Spinal cord (tissue), 9 donors: ENCODE measurements at regions not wholly inside any gene's neighbourhood (a gene's known extent, or its start where the extent isn't known, plus 50 kb on each side); places are given as distances from the start of the nearest gene placed in this dataset.

Experiments
- DNase-seq, 6 donors: peaks; one replicate each; pipeline versions ENCODE4 v3.0.0 to v3.0.0-alpha.2; 2013 to 2015; ENCODE audit warnings: low spot score in 6 of 6, low read depth in 4 of 6
- H3K27ac ChIP-seq: one replicate; pipeline ENCODE4 v1.5.1; 2013; ENCODE audit warnings: low read depth, low read length, control low read depth
- H3K27me3 ChIP-seq: one replicate; pipeline ENCODE4 v1.6.1; 2013; ENCODE audit warnings: low read length; ENCODE audit not compliant: control insufficient read depth, insufficient read depth
- H3K36me3 ChIP-seq: one replicate; pipeline ENCODE4 v1.6.1; 2013; ENCODE audit warnings: low read length; ENCODE audit not compliant: control insufficient read depth, insufficient read depth
- H3K4me1 ChIP-seq: one replicate; pipeline ENCODE4 v1.6.1; 2013; ENCODE audit warnings: low read length; ENCODE audit not compliant: control insufficient read depth, insufficient read depth
- H3K4me3 ChIP-seq: one replicate; pipeline ENCODE4 v1.5.1; 2013; ENCODE audit warnings: low read depth, low read length, control low read depth
- H3K9me3 ChIP-seq: one replicate; pipeline ENCODE4 v1.6.1; 2013; ENCODE audit warnings: low read length; ENCODE audit not compliant: control insufficient read depth, insufficient read depth
- WGBS: methylation state at CpG from one replicate; pipeline ENCODE4 v1.1.5; 2013; ENCODE audit warnings: missing lambda C conversion rate; ENCODE audit not compliant: insufficient coverage; 5-methylcytosine and 5-hydroxymethylcytosine counted together
- donor health status: healthy.

DNA sequence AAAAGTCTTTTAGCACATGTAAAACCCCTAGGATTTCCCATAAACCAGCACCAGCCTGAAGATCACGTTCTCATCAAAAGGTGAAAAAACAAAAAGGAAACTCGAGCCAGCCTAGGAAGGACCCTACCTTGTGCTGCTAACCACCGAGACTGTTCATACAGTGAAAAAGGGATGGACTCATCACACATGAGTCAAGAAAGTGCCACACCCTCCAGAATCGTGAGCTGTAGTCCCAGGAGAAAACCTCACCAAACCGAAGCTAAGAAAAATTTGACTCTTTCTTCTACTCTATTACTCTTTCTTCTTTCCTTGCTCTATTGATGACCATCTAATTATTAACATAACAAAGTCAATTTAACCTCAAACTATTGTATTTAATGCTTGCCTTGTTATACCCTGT lies 124.8 kb upstream of the USP9Y start:
- Histone ChIP-seq H3K4me3 (no peak overlapping the region), H3K27ac (no peak overlapping the region), H3K9me3 (no peaks in the 10 kb centered on the region), H3K27me3 (no peaks in the 10 kb centered on the region), H3K36me3 (no peaks in the 10 kb centered on the region), H3K4me1 (no peaks in the 10 kb centered on the region)
- WGBS, result no CpG with 5 or more reads among the region's 5 CpGs
- no peak for DNase-seq

DNA sequence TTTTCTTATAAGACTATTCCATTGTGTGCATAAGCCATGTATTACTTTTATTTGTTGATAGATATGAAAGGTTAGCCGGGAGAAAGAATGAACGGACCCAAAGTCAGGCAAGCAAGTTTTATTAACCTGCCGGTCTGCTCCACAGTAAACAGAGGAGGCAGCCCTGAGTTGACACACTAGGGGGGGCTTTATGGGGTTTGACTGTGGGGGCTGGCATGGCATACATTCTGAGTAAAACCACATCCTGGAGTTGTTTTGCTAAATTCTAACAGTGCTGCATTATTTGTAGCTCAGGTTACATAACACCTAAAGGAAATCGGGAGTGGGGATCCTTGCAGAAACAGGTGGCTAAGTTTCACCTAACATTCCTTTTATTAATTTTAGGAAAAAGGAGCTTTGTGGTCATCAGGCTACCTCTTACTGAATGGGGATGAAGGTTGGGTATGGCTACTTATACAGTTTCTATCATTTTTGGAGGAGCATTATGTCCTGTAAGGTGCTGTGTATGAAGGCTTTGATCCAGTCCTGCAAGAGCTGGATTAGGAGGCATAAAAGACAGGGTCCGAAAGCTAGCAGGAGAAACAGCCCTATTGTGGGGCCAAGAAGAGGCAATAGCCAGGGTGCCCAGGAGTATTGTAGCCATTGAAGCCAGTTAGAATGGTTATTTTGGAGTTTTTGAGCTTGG lies 107.4 kb upstream of the USP9Y start:
- Histone ChIP-seq H3K4me1 (no peaks in the 10 kb centered on the region), H3K36me3 (no peaks in the 10 kb centered on the region), H3K9me3 (no peaks in the 10 kb centered on the region), H3K4me3 (no peak overlapping the region), H3K27me3 (no peaks in the 10 kb centered on the region), H3K27ac (no peak overlapping the region)
- WGBS, result no CpG with 5 or more reads among the region's 5 CpGs
- no peak for DNase-seq

DNA sequence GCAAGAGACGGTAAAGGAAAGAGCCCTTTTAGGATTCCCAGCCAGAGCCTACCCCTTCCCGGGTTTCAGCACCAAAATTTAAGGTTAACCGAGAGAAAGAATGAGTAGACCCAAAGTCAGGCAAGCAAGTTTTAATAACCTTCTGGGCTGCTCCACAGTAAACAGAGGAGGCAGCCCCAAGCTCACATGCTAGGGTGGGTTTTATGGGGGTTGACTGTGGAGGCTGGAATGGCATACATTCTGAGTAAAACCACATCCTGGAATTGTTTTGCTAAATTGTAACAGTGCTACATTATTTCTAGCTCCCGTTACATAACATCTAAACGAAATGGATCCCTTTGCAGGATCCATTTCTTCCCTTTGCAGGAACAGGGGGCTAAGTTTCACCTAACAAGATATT lies 102.2 kb upstream of the USP9Y start:
- DNase-seq, result no peak
- Histone ChIP-seq H3K4me3 (no peak overlapping the region), H3K36me3 (no peaks in the 10 kb centered on the region), H3K9me3 (no peaks in the 10 kb centered on the region), H3K4me1 (no peaks in the 10 kb centered on the region), H3K27ac (no peak overlapping the region), H3K27me3 (no peaks in the 10 kb centered on the region)
- WGBS, result no CpG with 5 or more reads among the region's 5 CpGs

DNA sequence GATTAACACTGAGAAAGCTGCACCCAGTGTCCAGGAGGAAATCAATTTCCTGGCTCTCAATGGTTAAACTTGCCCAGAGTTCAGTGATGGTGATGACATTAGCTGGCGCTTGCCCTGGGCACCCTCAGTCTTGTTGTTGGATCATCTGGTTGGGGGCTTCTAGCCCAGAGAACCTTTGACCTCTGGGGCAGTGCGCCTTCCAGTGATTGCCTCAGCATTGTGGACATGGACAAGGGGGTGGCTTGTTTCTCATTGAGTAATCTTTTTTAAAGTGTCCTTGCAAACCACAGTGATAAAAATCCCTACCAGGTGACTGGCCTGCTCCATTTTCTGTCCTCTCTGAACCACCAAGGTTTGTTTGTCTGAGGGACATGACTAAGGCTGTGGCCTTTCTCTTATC lies 95.6 kb upstream of the USP9Y start:
- no CpG with 5 or more reads among the region's 2 CpGs for WGBS
- no peaks in the 10 kb centered on the region for H3K4me1 ChIP-seq
- H3K36me3 ChIP-seq, result no peaks in the 10 kb centered on the region
- no peak for DNase-seq
- H3K9me3 ChIP-seq, result no peaks in the 10 kb centered on the region
- H3K27me3 ChIP-seq, result no peaks in the 10 kb centered on the region
- no peak overlapping the region for H3K4me3 ChIP-seq
- H3K27ac ChIP-seq, result no peak overlapping the region

DNA sequence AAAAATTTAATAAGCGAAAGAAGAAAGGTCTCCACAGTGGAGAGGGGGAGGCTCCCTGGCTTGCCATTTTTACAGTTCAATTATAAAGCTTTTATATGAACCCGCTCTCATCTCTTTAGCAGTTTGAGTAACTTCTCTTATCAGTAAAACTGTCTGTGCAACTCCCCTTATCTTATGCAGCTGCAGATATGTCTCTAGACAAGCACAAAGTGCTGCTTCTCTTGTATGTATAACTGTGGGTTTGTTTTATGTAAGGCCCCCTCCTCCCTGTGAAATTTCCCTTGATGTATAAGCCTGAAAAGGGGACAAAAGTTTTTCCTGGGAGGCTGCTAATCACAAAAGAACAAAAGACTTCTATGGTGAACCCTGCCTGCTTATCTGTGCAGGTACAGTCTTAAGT lies 90.2 kb upstream of the USP9Y start:
- H3K36me3 ChIP-seq, result no peaks in the 10 kb centered on the region
- H3K4me3 ChIP-seq, result no peak overlapping the region
- no peaks in the 10 kb centered on the region for H3K4me1 ChIP-seq
- no peak for DNase-seq
- no peak overlapping the region for H3K27ac ChIP-seq
- H3K27me3 ChIP-seq, result no peaks in the 10 kb centered on the region
- H3K9me3 ChIP-seq, result no peaks in the 10 kb centered on the region
- WGBS, result no CpG with 5 or more reads among the region's 2 CpGs

DNA sequence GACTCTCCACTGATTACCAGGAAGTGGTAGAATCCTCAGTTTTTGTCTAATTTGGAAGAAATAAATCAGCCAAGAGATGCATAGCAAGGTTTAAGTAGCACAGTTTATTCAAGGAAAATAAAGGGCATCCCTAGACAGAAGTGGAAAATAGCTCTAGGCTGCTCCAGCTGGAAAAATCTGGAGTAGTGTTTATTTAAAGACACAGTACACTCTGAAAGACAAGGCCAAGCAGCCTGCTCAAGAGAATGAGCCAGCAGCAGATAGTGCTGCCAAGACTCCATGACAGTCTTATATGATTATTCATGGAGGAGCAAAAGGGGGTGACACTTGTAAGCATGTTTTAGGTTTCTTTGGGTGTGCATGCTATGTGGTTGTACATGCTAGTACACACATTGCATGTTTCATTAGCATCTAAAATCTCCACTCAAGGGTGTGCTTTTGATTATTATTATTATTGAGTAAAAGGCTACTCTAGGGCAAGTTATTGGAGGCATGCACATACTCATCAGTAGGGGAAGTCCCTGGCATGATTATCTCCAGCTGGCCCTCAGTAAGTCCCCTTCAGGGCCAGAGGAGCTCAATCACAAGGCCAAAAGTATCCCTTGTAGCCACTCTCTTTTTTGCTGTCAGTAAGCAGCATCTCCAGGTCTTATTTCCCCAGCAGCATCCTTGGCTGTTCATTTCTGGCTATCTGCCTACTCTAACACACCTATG lies 85.1 kb upstream of the USP9Y start:
- no peak overlapping the region for H3K27ac ChIP-seq
- no peak for DNase-seq
- H3K9me3 ChIP-seq, result no peaks in the 10 kb centered on the region

DNA sequence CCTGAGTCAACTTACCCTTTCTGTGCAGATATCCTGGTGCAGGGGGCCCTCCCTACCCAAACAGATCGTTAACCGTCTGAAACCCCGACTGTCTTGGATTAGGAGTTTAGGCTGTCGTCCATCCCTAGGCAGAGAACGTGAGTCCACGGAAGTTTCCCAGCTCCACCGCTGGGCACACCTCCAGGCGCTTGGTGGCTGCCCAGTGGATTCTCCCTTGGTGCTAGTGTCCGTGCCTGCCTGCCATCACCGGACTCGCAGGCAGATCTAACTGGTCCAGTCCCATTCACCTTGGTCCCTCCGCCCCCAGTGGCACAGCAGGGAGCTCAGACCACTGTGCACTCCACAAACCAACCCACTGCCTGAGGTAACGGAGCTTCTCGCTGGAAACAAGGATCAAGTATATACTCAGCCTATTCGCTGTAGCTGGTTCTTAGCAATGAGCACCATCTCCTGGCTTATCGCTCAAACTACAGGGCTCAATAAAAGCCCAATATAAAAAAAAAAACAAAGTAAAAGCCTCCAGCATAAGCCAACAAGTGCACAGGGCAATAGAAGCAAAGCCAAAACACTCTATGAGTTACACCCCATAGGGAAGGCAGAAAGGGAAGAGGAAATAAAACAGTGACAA lies 79.5 kb upstream of the USP9Y start:
- H3K27me3 ChIP-seq, result no peaks in the 10 kb centered on the region
- no peaks in the 10 kb centered on the region for H3K36me3 ChIP-seq
- H3K4me3 ChIP-seq, result no peak overlapping the region
- H3K4me1 ChIP-seq, result no peaks in the 10 kb centered on the region
- no CpG with 5 or more reads among the region's 16 CpGs for WGBS
- DNase-seq, result peak in 1 of 6 donors; percentile 1
- no peaks in the 10 kb centered on the region for H3K9me3 ChIP-seq
- no peak overlapping the region for H3K27ac ChIP-seq

More for the DNA sequence above, 85.1 kb upstream of the USP9Y start:
- Histone ChIP-seq H3K36me3 (no peaks in the 10 kb centered on the region), H3K4me1 (no peaks in the 10 kb centered on the region), H3K4me3 (no peak overlapping the region), H3K27me3 (no peaks in the 10 kb centered on the region)

DNA sequence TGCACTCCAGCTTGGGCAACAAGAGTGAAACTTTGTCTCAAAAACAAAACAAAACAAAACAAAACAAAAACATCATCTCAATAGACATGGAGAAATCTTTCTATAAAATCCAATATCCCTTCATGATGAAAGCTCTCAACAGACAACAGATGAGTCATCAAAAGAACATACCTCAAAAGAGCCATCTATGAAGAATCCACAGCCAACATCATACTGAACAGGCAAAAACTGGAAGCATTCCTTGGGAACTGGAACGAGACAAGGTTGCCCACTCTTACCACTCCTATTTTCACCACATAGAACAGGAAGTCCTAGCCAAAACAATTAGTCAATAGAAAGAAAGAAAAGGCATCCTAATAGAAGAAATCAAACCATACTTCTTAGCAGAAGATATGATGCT lies 77.8 kb upstream of the USP9Y start:
- Histone ChIP-seq H3K9me3 (no peaks in the 10 kb centered on the region), H3K4me1 (no peaks in the 10 kb centered on the region), H3K27ac (no peak overlapping the region), H3K36me3 (no peaks in the 10 kb centered on the region), H3K27me3 (no peaks in the 10 kb centered on the region), H3K4me3 (no peak overlapping the region)
- no CpG with 5 or more reads among the region's 1 CpG for WGBS
- DNase-seq, result no peak

DNA sequence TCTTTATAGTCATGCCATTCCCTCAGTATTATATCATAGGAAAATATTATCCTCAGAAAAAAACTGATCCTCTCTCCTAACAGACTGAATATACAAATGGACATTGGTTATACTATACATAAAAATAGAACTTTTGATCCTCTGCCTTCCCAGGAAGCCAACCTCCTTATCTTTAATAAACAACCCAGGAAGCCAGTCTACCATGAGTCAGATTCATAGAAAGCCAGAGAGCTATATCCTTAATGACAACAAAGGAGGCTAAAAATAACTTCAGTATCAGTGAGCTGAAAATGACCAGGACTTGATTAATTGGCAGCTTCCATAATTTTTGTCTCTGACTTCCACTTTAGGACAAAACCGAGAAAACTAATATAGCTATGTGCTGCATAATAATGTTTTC lies 58.0 kb upstream of the USP9Y start:
- no CpG with 5 or more reads among the region's 1 CpG for WGBS
- H3K4me3 ChIP-seq, result no peak overlapping the region
- no peaks in the 10 kb centered on the region for H3K4me1 ChIP-seq
- H3K9me3 ChIP-seq, result no peaks in the 10 kb centered on the region
- no peak overlapping the region for H3K27ac ChIP-seq
- DNase-seq, result no peak
- H3K36me3 ChIP-seq, result no peaks in the 10 kb centered on the region
- H3K27me3 ChIP-seq, result no peaks in the 10 kb centered on the region
